WTC11 (cell line): ENCODE measurements at regions not wholly inside any gene's neighbourhood (a gene's known extent, or its start where the extent isn't known, plus 50 kb on each side); places are given as distances from the start of the nearest gene placed in this dataset.

Experiments used
- ATAC-seq: fragments of 200-7000 bp; cut with Tn5 transposase; 2 replicates; pipeline ENCODE4 v1.10.0; 2021; ENCODE audit warnings: mild to moderate bottlenecking, moderate library complexity
- CTCF ChIA-PET: fragments of 300-600 bp; sonication (Branson Sonifier 250); formaldehyde crosslinking; loops from one replicate; lab custom pipeline; 2021; ENCODE audit warnings: antibody characterized with exemption; lab: Charles Lee
- POLR2A ChIA-PET: fragments of 350-600 bp; sonication (Branson Sonifier 250); formaldehyde crosslinking; loops from one replicate; lab custom pipeline; 2021; ENCODE audit warnings: antibody characterized with exemption; lab: Charles Lee
- DNase-seq: peaks from one replicate; pipeline ENCODE4 v3.0.0; 2021; ENCODE audit warnings: low spot score
- H3K27ac Mint-ChIP-seq: 2 replicates; pipeline ENCODE4 v1.8.0; 2021; ENCODE audit warnings: mixed read lengths
- H3K27me3 Mint-ChIP-seq: 2 replicates; pipeline ENCODE4 v1.8.0; 2021; ENCODE audit warnings: low read depth, mild to moderate bottlenecking, moderate library complexity, mixed read lengths
- H3K36me3 Mint-ChIP-seq: 2 replicates; pipeline ENCODE4 v1.8.0; 2021; ENCODE audit warnings: mixed read lengths
- H3K4me1 Mint-ChIP-seq: 2 replicates; pipeline ENCODE4 v1.8.0; 2022; ENCODE audit warnings: mixed read lengths
- H3K4me3 Mint-ChIP-seq: 2 replicates; pipeline ENCODE4 v1.8.0; 2021; ENCODE audit warnings: mild to moderate bottlenecking, moderate library complexity, mixed read lengths
- H3K9me3 Mint-ChIP-seq: 2 replicates; pipeline ENCODE4 v1.8.0; 2021; ENCODE audit warnings: mixed read lengths
- ARID4B ChIP-seq: sonication (generic); formaldehyde crosslinking; IDR thresholded peaks from 2 replicates; pipeline ENCODE4 v1.8.0; 2023; ENCODE audit warnings: missing genetic modification reagents, mild to moderate bottlenecking, borderline replicate concordance
- ATF6 ChIP-seq: sonication (generic); formaldehyde crosslinking; IDR thresholded peaks from 2 replicates; pipeline ENCODE4 v1.8.1; 2023; ENCODE audit warnings: mild to moderate bottlenecking, missing genetic modification reagents
- CDX4 ChIP-seq: fragments of 250-450 bp; sonication (Bioruptor Pico); IDR thresholded peaks from 2 replicates; pipeline ENCODE4 v1.9.0; 2021; ENCODE audit warnings: moderate library complexity, mild to moderate bottlenecking, inconsistent platforms, borderline replicate concordance
- FOXK1 ChIP-seq: sonication (generic); formaldehyde crosslinking; IDR thresholded peaks from 2 replicates; pipeline ENCODE4 v1.8.0; 2022; ENCODE audit warnings: mild to moderate bottlenecking, moderate library complexity, missing genetic modification reagents
- FOXP4 ChIP-seq: sonication (generic); formaldehyde crosslinking; IDR thresholded peaks from 2 replicates; pipeline ENCODE4 v1.8.0; 2022; ENCODE audit warnings: mild to moderate bottlenecking, missing genetic modification reagents
- MAX ChIP-seq: sonication (generic); formaldehyde crosslinking; IDR thresholded peaks from 2 replicates; pipeline ENCODE4 v1.8.0; 2022; ENCODE audit warnings: mild to moderate bottlenecking, missing genetic modification reagents
- NFYB ChIP-seq: sonication (generic); formaldehyde crosslinking; conservative IDR thresholded peaks from 2 replicates; pipeline ENCODE4 v1.8.0; 2022; ENCODE audit warnings: low read depth, missing genetic modification reagents
- SP1 ChIP-seq: sonication (generic); formaldehyde crosslinking; conservative IDR thresholded peaks from 2 replicates; pipeline ENCODE4 v1.8.1; 2022; ENCODE audit warnings: missing genetic modification reagents
- TEAD4 ChIP-seq: sonication (generic); formaldehyde crosslinking; IDR thresholded peaks from 2 replicates; pipeline ENCODE4 v1.8.0; 2022; ENCODE audit warnings: mild to moderate bottlenecking, missing genetic modification reagents
- ZNF219 ChIP-seq: sonication (generic); formaldehyde crosslinking; IDR thresholded peaks from 2 replicates; pipeline ENCODE4 v1.8.0; 2023; ENCODE audit warnings: missing genetic modification reagents, mild to moderate bottlenecking, borderline replicate concordance
- ZNF232 ChIP-seq: sonication (generic); formaldehyde crosslinking; IDR thresholded peaks from 2 replicates; pipeline ENCODE4 v1.8.0; 2022; ENCODE audit warnings: mild to moderate bottlenecking, missing genetic modification reagents
- ZNF396 ChIP-seq: fragments of 250-450 bp; sonication (Bioruptor Pico); IDR thresholded peaks from 2 replicates; pipeline ENCODE4 v1.8.0; 2021; ENCODE audit warnings: mild to moderate bottlenecking, moderate library complexity, borderline replicate concordance
- TF ChIP-seq, protein P1 (sequence below): fragments of 200-600 bp; IDR thresholded peaks from 2 replicates; pipeline ENCODE4 v1.8.0; 2022; ENCODE audit warnings: antibody characterized with exemption
- TF ChIP-seq, protein P2 (sequence below): sonication (generic); formaldehyde crosslinking; IDR thresholded peaks from 2 replicates; pipeline ENCODE4 v1.8.1; 2022; ENCODE audit warnings: mild to moderate bottlenecking, moderate library complexity, missing genetic modification reagents
- TF ChIP-seq, protein P3 (sequence below): fragments of 250-450 bp; sonication (Bioruptor Pico); IDR thresholded peaks from 2 replicates; pipeline ENCODE4 v1.9.0; 2021; ENCODE audit warnings: mild to moderate bottlenecking, borderline replicate concordance
- TF ChIP-seq, protein P4 (sequence below): sonication (generic); formaldehyde crosslinking; IDR thresholded peaks from 2 replicates; pipeline ENCODE4 v1.8.1; 2022; ENCODE audit warnings: missing genetic modification reagents, borderline replicate concordance

GRCh38 chr11:82305123-82305522 lies 428.5 kb downstream of the FAM181B start:
- no peaks in the 10 kb centered on the region for H3K36me3 Mint-ChIP-seq
- DNase-seq (no peak), ATAC-seq (no peak)
- no peak for TF ChIP-seq ARID4B (CRISPR knock-in tag)
- no peak for TF ChIP-seq ZNF396 (CRISPR knock-in tag)
- no peak for TF ChIP-seq ATF6 (CRISPR knock-in tag)
- TF ChIP-seq SP1 (CRISPR knock-in tag), result no peak
- no peak for TF ChIP-seq CDX4 (CRISPR knock-in tag)
- CTCF ChIA-PET, result no interaction called here
- no peaks in the 10 kb centered on the region for H3K27me3 Mint-ChIP-seq
- no peak overlapping the region for H3K4me3 Mint-ChIP-seq
- no peaks in the 10 kb centered on the region for H3K9me3 Mint-ChIP-seq
- no peak overlapping the region for H3K27ac Mint-ChIP-seq
- no peaks in the 10 kb centered on the region; the same call in 1 of the 2 replicates for H3K4me1 Mint-ChIP-seq
- POLR2A ChIA-PET, result no interaction called here

DNA sequence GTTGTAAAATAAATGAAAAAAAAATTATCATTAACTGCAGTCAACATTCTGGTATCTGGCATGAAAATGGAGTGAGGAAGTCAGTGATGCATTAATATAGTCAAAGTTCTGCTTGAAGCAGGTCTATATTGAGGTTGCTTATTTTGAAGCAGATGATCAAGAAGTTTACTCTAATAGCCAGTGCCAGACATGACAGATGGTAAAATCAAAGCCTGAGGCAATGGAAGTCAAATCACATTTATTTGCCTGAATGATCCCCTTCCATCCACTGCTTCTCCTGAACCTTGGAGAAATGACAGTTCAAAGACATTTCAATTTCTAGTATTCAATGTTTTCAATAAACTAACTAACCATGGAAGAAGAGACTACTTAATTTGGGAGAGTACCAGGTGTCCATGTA lies 430.0 kb downstream of the FAM181B start:
- ChIA-PET CTCF (no interaction called here), POLR2A (no interaction called here)
- H3K4me3 Mint-ChIP-seq, result no peak overlapping the region
- no peak for ATAC-seq
- no peak overlapping the region for H3K27ac Mint-ChIP-seq
- no peaks in the 10 kb centered on the region for H3K36me3 Mint-ChIP-seq
- no peak for DNase-seq
- H3K4me1 Mint-ChIP-seq, result no peaks in the 10 kb centered on the region; the same call in 1 of the 2 replicates
- no peaks in the 10 kb centered on the region for H3K9me3 Mint-ChIP-seq
- no peaks in the 10 kb centered on the region for H3K27me3 Mint-ChIP-seq
- TF ChIP-seq NFYB (CRISPR knock-in tag) (no peak), ZNF396 (CRISPR knock-in tag) (no peak), MAX (no peak), FOXP4 (no peak), ZNF232 (CRISPR knock-in tag) (no peak), ZNF219 (no peak), TEAD4 (no peak), FOXK1 (no peak)
- TF ChIP-seq, protein P1, sequence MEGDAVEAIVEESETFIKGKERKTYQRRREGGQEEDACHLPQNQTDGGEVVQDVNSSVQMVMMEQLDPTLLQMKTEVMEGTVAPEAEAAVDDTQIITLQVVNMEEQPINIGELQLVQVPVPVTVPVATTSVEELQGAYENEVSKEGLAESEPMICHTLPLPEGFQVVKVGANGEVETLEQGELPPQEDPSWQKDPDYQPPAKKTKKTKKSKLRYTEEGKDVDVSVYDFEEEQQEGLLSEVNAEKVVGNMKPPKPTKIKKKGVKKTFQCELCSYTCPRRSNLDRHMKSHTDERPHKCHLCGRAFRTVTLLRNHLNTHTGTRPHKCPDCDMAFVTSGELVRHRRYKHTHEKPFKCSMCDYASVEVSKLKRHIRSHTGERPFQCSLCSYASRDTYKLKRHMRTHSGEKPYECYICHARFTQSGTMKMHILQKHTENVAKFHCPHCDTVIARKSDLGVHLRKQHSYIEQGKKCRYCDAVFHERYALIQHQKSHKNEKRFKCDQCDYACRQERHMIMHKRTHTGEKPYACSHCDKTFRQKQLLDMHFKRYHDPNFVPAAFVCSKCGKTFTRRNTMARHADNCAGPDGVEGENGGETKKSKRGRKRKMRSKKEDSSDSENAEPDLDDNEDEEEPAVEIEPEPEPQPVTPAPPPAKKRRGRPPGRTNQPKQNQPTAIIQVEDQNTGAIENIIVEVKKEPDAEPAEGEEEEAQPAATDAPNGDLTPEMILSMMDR, result no peak
- TF ChIP-seq, protein P2, sequence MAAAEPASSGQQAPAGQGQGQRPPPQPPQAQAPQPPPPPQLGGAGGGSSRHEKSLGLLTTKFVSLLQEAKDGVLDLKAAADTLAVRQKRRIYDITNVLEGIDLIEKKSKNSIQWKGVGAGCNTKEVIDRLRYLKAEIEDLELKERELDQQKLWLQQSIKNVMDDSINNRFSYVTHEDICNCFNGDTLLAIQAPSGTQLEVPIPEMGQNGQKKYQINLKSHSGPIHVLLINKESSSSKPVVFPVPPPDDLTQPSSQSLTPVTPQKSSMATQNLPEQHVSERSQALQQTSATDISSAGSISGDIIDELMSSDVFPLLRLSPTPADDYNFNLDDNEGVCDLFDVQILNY, result no peak
- TF ChIP-seq, protein P3, sequence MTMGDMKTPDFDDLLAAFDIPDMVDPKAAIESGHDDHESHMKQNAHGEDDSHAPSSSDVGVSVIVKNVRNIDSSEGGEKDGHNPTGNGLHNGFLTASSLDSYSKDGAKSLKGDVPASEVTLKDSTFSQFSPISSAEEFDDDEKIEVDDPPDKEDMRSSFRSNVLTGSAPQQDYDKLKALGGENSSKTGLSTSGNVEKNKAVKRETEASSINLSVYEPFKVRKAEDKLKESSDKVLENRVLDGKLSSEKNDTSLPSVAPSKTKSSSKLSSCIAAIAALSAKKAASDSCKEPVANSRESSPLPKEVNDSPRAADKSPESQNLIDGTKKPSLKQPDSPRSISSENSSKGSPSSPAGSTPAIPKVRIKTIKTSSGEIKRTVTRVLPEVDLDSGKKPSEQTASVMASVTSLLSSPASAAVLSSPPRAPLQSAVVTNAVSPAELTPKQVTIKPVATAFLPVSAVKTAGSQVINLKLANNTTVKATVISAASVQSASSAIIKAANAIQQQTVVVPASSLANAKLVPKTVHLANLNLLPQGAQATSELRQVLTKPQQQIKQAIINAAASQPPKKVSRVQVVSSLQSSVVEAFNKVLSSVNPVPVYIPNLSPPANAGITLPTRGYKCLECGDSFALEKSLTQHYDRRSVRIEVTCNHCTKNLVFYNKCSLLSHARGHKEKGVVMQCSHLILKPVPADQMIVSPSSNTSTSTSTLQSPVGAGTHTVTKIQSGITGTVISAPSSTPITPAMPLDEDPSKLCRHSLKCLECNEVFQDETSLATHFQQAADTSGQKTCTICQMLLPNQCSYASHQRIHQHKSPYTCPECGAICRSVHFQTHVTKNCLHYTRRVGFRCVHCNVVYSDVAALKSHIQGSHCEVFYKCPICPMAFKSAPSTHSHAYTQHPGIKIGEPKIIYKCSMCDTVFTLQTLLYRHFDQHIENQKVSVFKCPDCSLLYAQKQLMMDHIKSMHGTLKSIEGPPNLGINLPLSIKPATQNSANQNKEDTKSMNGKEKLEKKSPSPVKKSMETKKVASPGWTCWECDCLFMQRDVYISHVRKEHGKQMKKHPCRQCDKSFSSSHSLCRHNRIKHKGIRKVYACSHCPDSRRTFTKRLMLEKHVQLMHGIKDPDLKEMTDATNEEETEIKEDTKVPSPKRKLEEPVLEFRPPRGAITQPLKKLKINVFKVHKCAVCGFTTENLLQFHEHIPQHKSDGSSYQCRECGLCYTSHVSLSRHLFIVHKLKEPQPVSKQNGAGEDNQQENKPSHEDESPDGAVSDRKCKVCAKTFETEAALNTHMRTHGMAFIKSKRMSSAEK (CRISPR knock-in tag), result no peak
- TF ChIP-seq, protein P4, sequence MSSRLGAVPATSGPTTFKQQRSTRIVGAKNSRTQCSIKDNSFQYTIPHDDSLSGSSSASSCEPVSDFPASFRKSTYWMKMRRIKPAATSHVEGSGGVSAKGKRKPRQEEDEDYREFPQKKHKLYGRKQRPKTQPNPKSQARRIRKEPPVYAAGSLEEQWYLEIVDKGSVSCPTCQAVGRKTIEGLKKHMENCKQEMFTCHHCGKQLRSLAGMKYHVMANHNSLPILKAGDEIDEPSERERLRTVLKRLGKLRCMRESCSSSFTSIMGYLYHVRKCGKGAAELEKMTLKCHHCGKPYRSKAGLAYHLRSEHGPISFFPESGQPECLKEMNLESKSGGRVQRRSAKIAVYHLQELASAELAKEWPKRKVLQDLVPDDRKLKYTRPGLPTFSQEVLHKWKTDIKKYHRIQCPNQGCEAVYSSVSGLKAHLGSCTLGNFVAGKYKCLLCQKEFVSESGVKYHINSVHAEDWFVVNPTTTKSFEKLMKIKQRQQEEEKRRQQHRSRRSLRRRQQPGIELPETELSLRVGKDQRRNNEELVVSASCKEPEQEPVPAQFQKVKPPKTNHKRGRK, result no peak
